T-helper 1 cell treated with Interleukin-12 subunit alpha and Interleukin-12 subunit beta and Interleukin-4 antibody, amounts not matched to agents 30 μg/mL and 1 μg/mL, for 36 hours (primary cell): ENCODE measurements at regions not wholly inside any gene's neighbourhood (a gene's known extent, or its start where the extent isn't known, plus 50 kb on each side); places are given as distances from the start of the nearest gene placed in this dataset.
"Not testable (repeated sequence)": the region's sequence is repeated elsewhere in the genome, so short reads cannot be mapped to it uniquely, and the experiment has no call there.

Experiments used
- H3K27ac Mint-ChIP-seq: one replicate; pipeline ENCODE4 v1.8.0; 2021; ENCODE audit warnings: mild to moderate bottlenecking, mixed read lengths
- H3K27me3 Mint-ChIP-seq: one replicate; pipeline ENCODE4 v1.8.0; 2021; ENCODE audit warnings: low read depth, mixed read lengths
- H3K36me3 Mint-ChIP-seq: one replicate; pipeline ENCODE4 v1.8.0; 2021; ENCODE audit warnings: low read depth, mixed read lengths
- H3K4me1 Mint-ChIP-seq: one replicate; pipeline ENCODE4 v1.8.0; 2021; ENCODE audit warnings: low read depth, mixed read lengths
- H3K4me3 Mint-ChIP-seq: one replicate; pipeline ENCODE4 v1.8.0; 2021; ENCODE audit warnings: mild to moderate bottlenecking, moderate library complexity, mixed read lengths
- H3K9me3 Mint-ChIP-seq: one replicate; pipeline ENCODE4 v1.8.0; 2021; ENCODE audit warnings: mixed read lengths

GRCh38 chr14:58972233-58973017, 216.0 kb upstream of the DAAM1 start:
- H3K4me1 Mint-ChIP-seq = no peaks in the 10 kb centered on the region
- H3K4me3 Mint-ChIP-seq = no peak overlapping the region
- H3K27me3 Mint-ChIP-seq = no peaks in the 10 kb centered on the region
- no peaks in the 10 kb centered on the region for H3K9me3 Mint-ChIP-seq
- H3K27ac Mint-ChIP-seq = no peak overlapping the region
- no peaks in the 10 kb centered on the region for H3K36me3 Mint-ChIP-seq

GRCh38 chr14:58977366-58977765, 211.1 kb upstream of the DAAM1 start:
- Mint-ChIP-seq H3K9me3 (no peaks in the 10 kb centered on the region), H3K36me3 (no peaks in the 10 kb centered on the region), H3K27ac (no peak overlapping the region), H3K4me1 (no peaks in the 10 kb centered on the region), H3K4me3 (no peak overlapping the region), H3K27me3 (no peaks in the 10 kb centered on the region)

GRCh38 chr14:58978343-58978742, 210.1 kb upstream of the DAAM1 start:
- no peaks in the 10 kb centered on the region for H3K4me1 Mint-ChIP-seq
- no peaks in the 10 kb centered on the region for H3K27me3 Mint-ChIP-seq
- H3K36me3 Mint-ChIP-seq = no peaks in the 10 kb centered on the region
- no peaks in the 10 kb centered on the region for H3K9me3 Mint-ChIP-seq
- no peak overlapping the region for H3K4me3 Mint-ChIP-seq
- no peak overlapping the region for H3K27ac Mint-ChIP-seq

- H3K4me1 Mint-ChIP-seq = no peaks in the 10 kb centered on the region
- H3K27me3 Mint-ChIP-seq = no peaks in the 10 kb centered on the region
- no peaks in the 10 kb centered on the region for H3K36me3 Mint-ChIP-seq
- H3K9me3 Mint-ChIP-seq = no peaks in the 10 kb centered on the region
- H3K4me3 Mint-ChIP-seq = no peak overlapping the region
- H3K27ac Mint-ChIP-seq = no peak overlapping the region
Measured at GRCh38 chr14:58979325-58979724, 209.1 kb upstream of the DAAM1 start.

- Mint-ChIP-seq H3K27ac (no peak overlapping the region), H3K9me3 (no peaks in the 10 kb centered on the region), H3K36me3 (no peaks in the 10 kb centered on the region), H3K27me3 (no peaks in the 10 kb centered on the region), H3K4me1 (no peaks in the 10 kb centered on the region), H3K4me3 (no peak overlapping the region)
Measured at GRCh38 chr14:58981840-58982239, 206.6 kb upstream of the DAAM1 start.

- H3K4me3 Mint-ChIP-seq = no peak overlapping the region
- H3K4me1 Mint-ChIP-seq = no peaks in the 10 kb centered on the region
- H3K9me3 Mint-ChIP-seq = no peaks in the 10 kb centered on the region
- H3K36me3 Mint-ChIP-seq = no peaks in the 10 kb centered on the region
- no peak overlapping the region for H3K27ac Mint-ChIP-seq
- no peaks in the 10 kb centered on the region for H3K27me3 Mint-ChIP-seq
Measured at GRCh38 chr14:58985786-58986185, 202.7 kb upstream of the DAAM1 start.

- H3K4me3 Mint-ChIP-seq = no peak overlapping the region
- H3K27ac Mint-ChIP-seq = no peak overlapping the region
- no peaks in the 10 kb centered on the region for H3K9me3 Mint-ChIP-seq
- no peaks in the 10 kb centered on the region for H3K4me1 Mint-ChIP-seq
- no peaks in the 10 kb centered on the region for H3K36me3 Mint-ChIP-seq
- no peaks in the 10 kb centered on the region for H3K27me3 Mint-ChIP-seq
Measured at GRCh38 chr14:58987591-58987990, 200.9 kb upstream of the DAAM1 start.

GRCh38 chr14:58992935-58993334, 195.5 kb upstream of the DAAM1 start:
- peaks cover 4% of the 10 kb centered on the region for H3K9me3 Mint-ChIP-seq
- H3K27me3 Mint-ChIP-seq = no peaks in the 10 kb centered on the region
- H3K36me3 Mint-ChIP-seq = no peaks in the 10 kb centered on the region
- H3K4me1 Mint-ChIP-seq = no peaks in the 10 kb centered on the region
- H3K4me3 Mint-ChIP-seq = no peak overlapping the region
- H3K27ac Mint-ChIP-seq = no peak overlapping the region

- Mint-ChIP-seq H3K27me3 (no peaks in the 10 kb centered on the region), H3K36me3 (no peaks in the 10 kb centered on the region), H3K27ac (no peak overlapping the region), H3K4me1 (no peaks in the 10 kb centered on the region), H3K4me3 (no peak overlapping the region), H3K9me3 (peaks cover 4% of the 10 kb centered on the region)
Measured at GRCh38 chr14:58994130-58994529, 194.3 kb upstream of the DAAM1 start.

- Mint-ChIP-seq H3K36me3 (no peaks in the 10 kb centered on the region), H3K9me3 (peaks cover 3% of the 10 kb centered on the region), H3K4me3 (no peak overlapping the region), H3K4me1 (no peaks in the 10 kb centered on the region), H3K27me3 (peaks cover 4% of the 10 kb centered on the region), H3K27ac (no peak overlapping the region)
Measured at GRCh38 chr14:59004012-59004411, 184.5 kb upstream of the DAAM1 start.

- H3K4me1 Mint-ChIP-seq, H3K9me3 Mint-ChIP-seq, H3K4me3 Mint-ChIP-seq, H3K27me3 Mint-ChIP-seq, H3K27ac Mint-ChIP-seq, H3K36me3 Mint-ChIP-seq: not testable (repeated sequence)
Measured at GRCh38 chr14:59006179-59006578, 182.3 kb upstream of the DAAM1 start.

- peaks cover 13% of the 10 kb centered on the region for H3K9me3 Mint-ChIP-seq
- no peaks in the 10 kb centered on the region for H3K36me3 Mint-ChIP-seq
- H3K27ac Mint-ChIP-seq = no peak overlapping the region
- peaks cover 4% of the 10 kb centered on the region for H3K27me3 Mint-ChIP-seq
- H3K4me1 Mint-ChIP-seq = no peaks in the 10 kb centered on the region
- no peak overlapping the region for H3K4me3 Mint-ChIP-seq
Measured at GRCh38 chr14:59009967-59010366, 178.5 kb upstream of the DAAM1 start.

GRCh38 chr14:59013672-59014298, 174.7 kb upstream of the DAAM1 start:
- peaks cover 13% of the 10 kb centered on the region for H3K9me3 Mint-ChIP-seq
- H3K4me1 Mint-ChIP-seq = no peaks in the 10 kb centered on the region
- H3K27ac Mint-ChIP-seq = no peak overlapping the region
- no peaks in the 10 kb centered on the region for H3K27me3 Mint-ChIP-seq
- H3K36me3 Mint-ChIP-seq = no peaks in the 10 kb centered on the region
- H3K4me3 Mint-ChIP-seq = no peak overlapping the region

GRCh38 chr14:59015482-59015881, 173.0 kb upstream of the DAAM1 start:
- no peak overlapping the region for H3K4me3 Mint-ChIP-seq
- no peaks in the 10 kb centered on the region for H3K36me3 Mint-ChIP-seq
- no peak overlapping the region for H3K27ac Mint-ChIP-seq
- H3K27me3 Mint-ChIP-seq = no peaks in the 10 kb centered on the region
- H3K4me1 Mint-ChIP-seq = no peaks in the 10 kb centered on the region
- peaks cover 13% of the 10 kb centered on the region for H3K9me3 Mint-ChIP-seq

GRCh38 chr14:59017285-59017965, 171.0 kb upstream of the DAAM1 start:
- Mint-ChIP-seq H3K4me3 (no peak overlapping the region), H3K27me3 (no peaks in the 10 kb centered on the region), H3K4me1 (no peaks in the 10 kb centered on the region), H3K9me3 (peaks cover 12% of the 10 kb centered on the region), H3K27ac (no peak overlapping the region), H3K36me3 (no peaks in the 10 kb centered on the region)
